Activated CD8-positive, alpha-beta memory T cell treated with anti-CD3 and anti-CD28 coated beads for 48 hours (primary cell): ENCODE measurements at regions not wholly inside any gene's neighbourhood (a gene's known extent, or its start where the extent isn't known, plus 50 kb on each side); places are given as distances from the start of the nearest gene placed in this dataset.
"Not testable (repeated sequence)": the region's sequence is repeated elsewhere in the genome, so short reads cannot be mapped to it uniquely, and the experiment has no call there.

Experiments
- DNase-seq, 3 experiments: peaks; one replicate each; pipeline ENCODE4 v3.0.0-alpha.2; 2020; ENCODE audit warnings: low read depth in 2 of 3, low spot score in 2 of 3

GRCh38 chr2:194718881-194719280 is 938.1 kb upstream of the SLC39A10 start:
- no peak for DNase-seq

GRCh38 chr2:194714541-194714940 is 942.5 kb upstream of the SLC39A10 start:
- no peak for DNase-seq

GRCh38 chr2:194709840-194710239 is 947.2 kb upstream of the SLC39A10 start:
- DNase-seq: no peak

GRCh38 chr2:194706179-194706578 is 950.8 kb upstream of the SLC39A10 start:
- no peak for DNase-seq

GRCh38 chr2:194705398-194705797 is 951.6 kb upstream of the SLC39A10 start:
- no peak for DNase-seq

- no peak for DNase-seq
Measured at GRCh38 chr2:194700726-194701125, 956.3 kb upstream of the SLC39A10 start.

- DNase-seq: no peak
Measured at GRCh38 chr2:194700116-194700515, 956.9 kb upstream of the SLC39A10 start.

- no peak for DNase-seq
Measured at GRCh38 chr2:194698012-194698411, 959.0 kb upstream of the SLC39A10 start.

GRCh38 chr2:194697439-194697838 is 959.6 kb upstream of the SLC39A10 start:
- DNase-seq: no peak

GRCh38 chr2:194696690-194697089 is 960.3 kb upstream of the SLC39A10 start:
- DNase-seq: no peak

- no peak for DNase-seq
Measured at GRCh38 chr2:194686569-194686968, 970.5 kb upstream of the SLC39A10 start.

- DNase-seq: no peak
Measured at GRCh38 chr2:194674043-194674442, 983.0 kb upstream of the SLC39A10 start.

GRCh38 chr2:194672994-194673393 is 984.0 kb upstream of the SLC39A10 start:
- no peak for DNase-seq

- no peak for DNase-seq
Measured at GRCh38 chr2:194661431-194661830, 995.6 kb upstream of the SLC39A10 start.

GRCh38 chr2:194639057-194639456 is 1018.0 kb upstream of the SLC39A10 start:
- not testable (repeated sequence) for DNase-seq

GRCh38 chr2:194621945-194622344 is 1035.1 kb upstream of the SLC39A10 start:
- DNase-seq: no peak

- no peak for DNase-seq
Measured at GRCh38 chr2:194619366-194619765, 1037.7 kb upstream of the SLC39A10 start.

GRCh38 chr2:194618432-194618831 is 1038.6 kb upstream of the SLC39A10 start:
- DNase-seq: no peak

GRCh38 chr2:194616334-194616733 is 1040.7 kb upstream of the SLC39A10 start:
- DNase-seq: no peak

GRCh38 chr2:194610297-194610696 is 1046.7 kb upstream of the SLC39A10 start:
- DNase-seq: no peak

- DNase-seq: no peak
Measured at GRCh38 chr2:194603429-194603828, 1053.6 kb upstream of the SLC39A10 start.

GRCh38 chr2:194602750-194603149 is 1054.3 kb upstream of the SLC39A10 start:
- no peak for DNase-seq

GRCh38 chr2:194591192-194591591 is 1065.8 kb upstream of the SLC39A10 start:
- DNase-seq: no peak

GRCh38 chr2:194587739-194588270 is 1069.2 kb upstream of the SLC39A10 start:
- DNase-seq: no peak
